Fibroblast of lung (primary cell): ENCODE measurements at regions not wholly inside any gene's neighbourhood (a gene's known extent, or its start where the extent isn't known, plus 50 kb on each side); places are given as distances from the start of the nearest gene placed in this dataset.
A peak's percentile ranks its signal among the peaks of the same experiment; 100 is the strongest.
"Not testable (repeated sequence)": the region's sequence is repeated elsewhere in the genome, so short reads cannot be mapped to it uniquely, and the experiment has no call there.

ENCODE experiments used
- DNase-seq, 2 donors: peaks; one replicate each; pipeline versions ENCODE4 v3.0.0 to v3.0.0-alpha.2; 2010; ENCODE audit warnings: low read depth in 2 of 2
- H2AFZ ChIP-seq: 2 replicates; pipeline ENCODE4 v1.5.1; 2012; ENCODE audit warnings: low read length, control low read depth, inconsistent platforms
- H3K27ac ChIP-seq: 2 replicates; pipeline ENCODE4 v1.5.1; 2011; ENCODE audit warnings: low read length, control low read depth; ENCODE audit not compliant: insufficient read depth
- H3K27me3 ChIP-seq: 2 replicates; pipeline ENCODE4 v1.5.1; 2011; ENCODE audit warnings: mild to moderate bottlenecking, low read length; ENCODE audit not compliant: control insufficient read depth, insufficient read depth
- H3K36me3 ChIP-seq: 2 replicates; pipeline ENCODE4 v1.5.1; 2011; ENCODE audit warnings: low read length; ENCODE audit not compliant: control insufficient read depth, insufficient read depth
- H3K4me1 ChIP-seq: 2 replicates; pipeline ENCODE4 v1.5.1; 2011; ENCODE audit warnings: low read length; ENCODE audit not compliant: control insufficient read depth, insufficient read depth; ENCODE audit errors: extremely low read depth
- H3K4me2 ChIP-seq: 2 replicates; pipeline ENCODE4 v1.5.1; 2011; ENCODE audit warnings: low read length, control low read depth; ENCODE audit not compliant: insufficient read depth; ENCODE audit errors: extremely low read depth
- H3K4me3 ChIP-seq, 4 experiments: fragments of 200-600 bp in 1 of 4; sonication (generic) in 1 of 4; replicated peaks in 1 of 4; 2 replicates each; pipeline ENCODE4 v1.5.1; 2011 to 2016; ENCODE audit warnings: low read length in 4 of 4, low read depth in 3 of 4, mild to moderate bottlenecking in 3 of 4, control low read depth in 2 of 4, inconsistent platforms in 1 of 4, mixed read lengths in 1 of 4; ENCODE audit not compliant: insufficient read depth in 1 of 4; ENCODE audit errors: control extremely low read depth in 1 of 4
- H3K79me2 ChIP-seq: 2 replicates; pipeline ENCODE4 v1.5.1; 2012; ENCODE audit warnings: mild to moderate bottlenecking, low read length, inconsistent platforms; ENCODE audit not compliant: control insufficient read depth, insufficient read depth
- H3K9ac ChIP-seq: 2 replicates; pipeline ENCODE4 v1.5.1; 2011; ENCODE audit warnings: mild to moderate bottlenecking, low read length, control low read depth; ENCODE audit not compliant: insufficient read depth
- H3K9me3 ChIP-seq: 2 replicates; pipeline ENCODE4 v1.5.1; 2012; ENCODE audit warnings: low read depth, low read length; ENCODE audit not compliant: control insufficient read depth, insufficient read depth
- H4K20me1 ChIP-seq: 2 replicates; pipeline ENCODE4 v1.5.1; 2011; ENCODE audit warnings: low read length; ENCODE audit not compliant: control insufficient read depth, insufficient read depth; ENCODE audit errors: extremely low read depth

DNA sequence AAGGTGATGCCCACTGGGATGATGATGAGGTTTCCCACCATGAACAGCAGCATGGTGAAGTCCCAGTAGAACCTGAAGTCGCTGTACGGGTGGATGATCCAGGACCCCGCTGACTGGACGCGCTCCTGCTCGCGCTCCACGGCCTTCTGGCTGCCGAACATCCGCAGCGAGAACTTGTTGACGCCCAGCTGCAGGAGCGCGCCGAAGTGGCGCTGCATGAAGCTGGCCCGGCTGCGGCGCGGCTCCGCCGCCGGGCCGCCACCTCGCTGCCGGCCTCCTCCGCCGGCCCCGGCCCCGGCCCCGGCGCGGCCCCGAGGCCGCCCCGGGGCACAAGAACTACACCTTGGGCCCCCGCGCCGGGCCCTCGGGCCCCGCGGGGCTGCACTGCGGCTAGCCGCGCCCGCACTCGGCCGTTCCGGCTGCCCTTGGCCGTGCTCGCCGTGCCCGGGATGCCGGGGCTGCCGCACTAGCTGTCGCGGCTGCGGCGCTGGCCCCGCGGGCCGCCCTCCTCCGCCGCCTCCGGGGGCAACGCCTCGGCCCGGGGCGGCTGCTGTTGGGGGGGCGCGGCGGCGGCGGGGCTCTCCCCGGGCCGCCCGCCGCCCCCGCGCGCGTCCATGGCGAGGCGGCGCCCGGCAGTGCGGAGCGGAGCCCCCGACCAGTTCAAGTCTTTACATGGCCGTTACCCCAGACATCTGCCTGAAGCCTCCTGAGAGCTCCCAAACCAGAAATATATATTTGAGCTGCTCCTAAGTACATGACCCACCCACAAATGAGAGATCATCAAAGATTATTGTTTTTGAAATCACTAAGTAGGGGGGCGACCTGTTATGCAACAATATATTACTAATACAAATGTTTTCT is 87.8 kb downstream of the GOLGA8K start:
- not testable (repeated sequence) for H3K9ac ChIP-seq, H3K4me3 ChIP-seq, H3K4me2 ChIP-seq, H3K4me1 ChIP-seq, H3K27me3 ChIP-seq, H3K36me3 ChIP-seq, H3K79me2 ChIP-seq, H4K20me1 ChIP-seq, H2AFZ ChIP-seq, H3K9me3 ChIP-seq, DNase-seq, H3K27ac ChIP-seq

- H4K20me1 ChIP-seq, H3K4me3 ChIP-seq, H3K4me2 ChIP-seq, H3K9me3 ChIP-seq, H3K79me2 ChIP-seq, H3K4me1 ChIP-seq, H3K36me3 ChIP-seq, H3K27ac ChIP-seq, H2AFZ ChIP-seq, H3K27me3 ChIP-seq, H3K9ac ChIP-seq: not testable (repeated sequence)
- DNase-seq: peak; percentile 0
Measured at GRCh38 chr15:32313446-32314209, 89.5 kb downstream of the GOLGA8K start.

GRCh38 chr15:32312721-32313120 is 90.4 kb downstream of the GOLGA8K start:
- H3K27me3 ChIP-seq, H3K4me2 ChIP-seq, H3K4me1 ChIP-seq, H3K9me3 ChIP-seq, H3K79me2 ChIP-seq, H3K9ac ChIP-seq, H3K27ac ChIP-seq, H3K36me3 ChIP-seq, H3K4me3 ChIP-seq, DNase-seq, H2AFZ ChIP-seq, H4K20me1 ChIP-seq: not testable (repeated sequence)

GRCh38 chr15:32307592-32307991 is 95.5 kb downstream of the GOLGA8K start:
- H2AFZ ChIP-seq, DNase-seq, H3K4me2 ChIP-seq, H4K20me1 ChIP-seq, H3K4me3 ChIP-seq, H3K9ac ChIP-seq, H3K4me1 ChIP-seq, H3K27ac ChIP-seq, H3K27me3 ChIP-seq, H3K79me2 ChIP-seq, H3K9me3 ChIP-seq, H3K36me3 ChIP-seq: not testable (repeated sequence)

GRCh38 chr15:32276200-32276830 is 126.8 kb downstream of the GOLGA8K start:
- not testable (repeated sequence) for H3K4me1 ChIP-seq, DNase-seq, H3K27ac ChIP-seq, H3K9me3 ChIP-seq, H2AFZ ChIP-seq, H3K4me3 ChIP-seq, H3K27me3 ChIP-seq, H3K79me2 ChIP-seq, H3K9ac ChIP-seq, H3K4me2 ChIP-seq, H3K36me3 ChIP-seq, H4K20me1 ChIP-seq

DNA sequence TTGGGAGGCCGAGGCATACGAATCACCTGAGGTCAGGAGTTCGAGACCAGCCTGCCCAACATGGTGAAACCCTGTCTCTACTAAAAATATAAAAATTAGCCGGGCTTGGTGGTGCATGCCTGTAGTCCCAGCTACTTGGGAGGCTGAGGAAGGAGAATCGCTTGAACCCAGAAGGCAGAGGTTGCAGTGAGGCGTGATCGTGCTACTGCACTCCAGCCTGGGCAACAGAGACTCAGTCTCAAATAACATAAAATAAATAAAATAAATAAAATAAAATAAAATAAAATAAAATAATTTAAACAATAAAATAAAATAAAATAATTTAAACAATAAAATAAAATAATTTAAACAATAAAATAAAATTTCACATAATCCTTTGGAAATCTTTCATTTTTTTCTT is 149.1 kb downstream of the GOLGA8K start:
- H2AFZ ChIP-seq, H3K4me3 ChIP-seq, H3K36me3 ChIP-seq, H3K4me2 ChIP-seq, H3K9me3 ChIP-seq, H3K79me2 ChIP-seq, H3K9ac ChIP-seq, DNase-seq, H3K4me1 ChIP-seq, H3K27ac ChIP-seq, H4K20me1 ChIP-seq, H3K27me3 ChIP-seq: not testable (repeated sequence)
